ENCODE measurements at regions not wholly inside any gene's neighbourhood (a gene's known extent, or its start where the extent isn't known, plus 50 kb on each side); places are given as distances from the start of the nearest gene placed in this dataset.

GRCh38 chr10:88038268-88038667, 174.8 kb downstream of the PTEN start:
- TF ChIP-seq CTCF (IDR thresholded peaks at IDR 0.05): no peak
- TF ChIP-seq POLR2A (IDR thresholded peaks at IDR 0.05): no peak
- TF ChIP-seq EP300 (IDR thresholded peaks at IDR 0.05): no peak
